HCT116 (cell line): ENCODE measurements at regions not wholly inside any gene's neighbourhood (a gene's known extent, or its start where the extent isn't known, plus 50 kb on each side); places are given as distances from the start of the nearest gene placed in this dataset.

Experiments
- ATAC-seq: fragments of 200-7000 bp; cut with Tn5 transposase; 2 replicates; pipeline ENCODE4 v1.9.1; 2020; ENCODE audit warnings: mild to moderate bottlenecking, moderate library complexity
- BruUV-seq: library from RNA; stranded (reverse); fragments of 400-500 nt; replicated peaks from 2 replicates; lab custom pipeline; 2021; lab: Mats Ljungman, UMichigan
- CTCF ChIA-PET: fragments of 300-600 bp; sonication (Branson Sonifier 250); formaldehyde crosslinking; loops from one replicate; lab custom pipeline; 2021; ENCODE audit warnings: antibody characterized with exemption; lab: Charles Lee
- POLR2A ChIA-PET: fragments of 300-600, 350-600 bp; sonication (Branson Sonifier 250); formaldehyde crosslinking; loops from one replicate; lab custom pipeline; 2021; ENCODE audit warnings: antibody characterized with exemption; lab: Charles Lee
- RAD21 ChIA-PET, 2 experiments: fragments of 300-600 bp; sonication (Branson Sonifier 250); formaldehyde crosslinking; loops; one replicate each; lab custom pipeline; 2023; ENCODE audit warnings: low total read pairs in 2 of 2; ENCODE audit not compliant: uncharacterized antibody in 2 of 2, unreplicated experiment in 2 of 2, low non-redundant PET in 1 of 2; lab: Charles Lee
- DNase-seq: peaks from one replicate; pipeline ENCODE4 v3.0.0-alpha.2; 2010; ENCODE audit warnings: low read depth, low spot score
- H2AFZ ChIP-seq: fragments of 200-600 bp; shearing (Covaris generic), sonication (generic); 2 replicates; pipeline ENCODE4 v1.6.1; 2017; ENCODE audit warnings: low read depth, mixed run types, mixed read lengths, antibody characterized with exemption, low read length; ENCODE audit not compliant: poor library complexity, severe bottlenecking
- H3K27ac ChIP-seq: 2 replicates; pipeline ENCODE4 v1.5.1; 2012; ENCODE audit warnings: low read depth, low read length
- H3K27me3 ChIP-seq: fragments of 200-600 bp; sonication (generic); 2 replicates; pipeline ENCODE4 v1.6.1; 2016; ENCODE audit warnings: mixed run types, low read length, mixed read lengths; ENCODE audit not compliant: insufficient read depth
- H3K36me3 ChIP-seq, 2 experiments: fragments of 200-500 bp in 1 of 2; fragments of 200-600 bp in 1 of 2; sonication (Bioruptor generic) in 1 of 2; sonication (generic) in 1 of 2; 2 replicates each; pipeline versions ENCODE4 v1.5.1 to v1.6.1; 2014 to 2016; ENCODE audit warnings: low read length in 2 of 2, inconsistent platforms in 1 of 2, mixed read lengths in 1 of 2, mixed run types in 1 of 2; ENCODE audit not compliant: insufficient read depth in 2 of 2, control insufficient read depth in 1 of 2
- H3K4me1 ChIP-seq, 2 experiments: fragments of 200-600 bp in 1 of 2; sonication (generic) in 1 of 2; 2 replicates each; pipeline versions ENCODE4 v1.5.1 to v1.6.1; 2012 to 2017; ENCODE audit warnings: low read length in 2 of 2, inconsistent platforms in 1 of 2, mild to moderate bottlenecking in 1 of 2, mixed read lengths in 1 of 2, mixed run types in 1 of 2, moderate library complexity in 1 of 2; ENCODE audit not compliant: insufficient read depth in 2 of 2, control insufficient read depth in 1 of 2
- H3K4me2 ChIP-seq: fragments of 200-600 bp; sonication (generic); 2 replicates; pipeline ENCODE4 v1.6.1; 2017; ENCODE audit warnings: mixed run types, low read length, mixed read lengths
- H3K4me3 ChIP-seq, 2 experiments: fragments of 200-600 bp in 1 of 2; sonication (generic) in 1 of 2; replicated peaks in 1 of 2; 2 replicates each; pipeline ENCODE4 v1.5.1; 2011 to 2016; ENCODE audit warnings: low read length in 2 of 2, control low read depth in 1 of 2, low read depth in 1 of 2, mild to moderate bottlenecking in 1 of 2, mixed read lengths in 1 of 2, mixed run types in 1 of 2
- H3K79me2 ChIP-seq: fragments of 200-600 bp; sonication (generic); 2 replicates; pipeline ENCODE4 v1.6.1; 2017; ENCODE audit warnings: mild to moderate bottlenecking, mixed run types, low read length, moderate library complexity, mixed read lengths; ENCODE audit not compliant: insufficient read depth
- H3K9ac ChIP-seq: fragments of 200-600 bp; sonication (generic); 2 replicates; pipeline ENCODE4 v1.6.1; 2016; ENCODE audit warnings: low read length, mixed read lengths
- H3K9me2 ChIP-seq: fragments of 200-600 bp; sonication (generic), shearing (Covaris generic); 2 replicates; pipeline ENCODE4 v1.6.1; 2017; ENCODE audit warnings: mixed run types, mild to moderate bottlenecking, moderate library complexity; ENCODE audit not compliant: insufficient read depth
- H3K9me3 ChIP-seq, 2 experiments: fragments of 200-500 bp in 1 of 2; fragments of 200-600 bp in 1 of 2; sonication (Bioruptor generic) in 1 of 2; sonication (generic) in 1 of 2; 2 replicates each; pipeline ENCODE4 v1.6.1; 2014 to 2017; ENCODE audit warnings: low read length in 2 of 2, mixed read lengths in 2 of 2, inconsistent platforms in 1 of 2, low read depth in 1 of 2, mild to moderate bottlenecking in 1 of 2, mixed run types in 1 of 2, moderate library complexity in 1 of 2; ENCODE audit not compliant: control insufficient read depth in 1 of 2, insufficient read depth in 1 of 2
- H4K20me1 ChIP-seq: fragments of 200-600 bp; sonication (generic), shearing (Covaris generic); 2 replicates; pipeline ENCODE4 v1.6.1; 2017; ENCODE audit warnings: mixed run types, mild to moderate bottlenecking, moderate library complexity; ENCODE audit not compliant: insufficient read depth
- CBX3 ChIP-seq: IDR thresholded peaks from 2 replicates; pipeline ENCODE4 v1.6.1; 2012; ENCODE audit warnings: low read depth
- EGR1 ChIP-seq: IDR thresholded peaks from 2 replicates; pipeline ENCODE4 v1.6.1; 2012; ENCODE audit warnings: low read depth
- ELF1 ChIP-seq: IDR thresholded peaks from 2 replicates; pipeline ENCODE4 v1.6.1; 2012; ENCODE audit warnings: low read depth, borderline replicate concordance
- EZH2 ChIP-seq: fragments of 200-600 bp; sonication (generic); IDR thresholded peaks from 2 replicates; pipeline ENCODE4 v1.6.1; 2017; ENCODE audit warnings: antibody characterized with exemption, mixed run types
- POLR2AphosphoS5 ChIP-seq: IDR thresholded peaks from 2 replicates; pipeline ENCODE4 v1.6.1; 2011; ENCODE audit warnings: mild to moderate bottlenecking, low read depth, low read length, moderate library complexity
- RAD21 ChIP-seq: IDR thresholded peaks from 2 replicates; pipeline ENCODE4 v1.6.1; 2012; ENCODE audit warnings: low read depth, mild to moderate bottlenecking
- SRF ChIP-seq: IDR thresholded peaks from 2 replicates; pipeline ENCODE4 v1.6.1; 2012; ENCODE audit warnings: low read depth
- TCF7L2 ChIP-seq: IDR thresholded peaks from 2 replicates; pipeline ENCODE4 v1.7.0; 2011; ENCODE audit warnings: borderline replicate concordance, inconsistent platforms; ENCODE audit not compliant: insufficient read depth, insufficient read length; ENCODE audit errors: extremely low read depth
- YY1 ChIP-seq: IDR thresholded peaks from 2 replicates; pipeline ENCODE4 v1.6.1; 2011; ENCODE audit warnings: low read length, low read depth, moderate library complexity, mild to moderate bottlenecking; ENCODE audit not compliant: insufficient replicate concordance; ENCODE audit errors: extremely low read depth
- intact Hi-C: fragments of 100-400 bp; cut with micrococcal nuclease; formaldehyde crosslinking; loops from 2 replicates; pipeline ENCODE4 v1.10.0; 2022
- TF ChIP-seq, protein P1 (sequence below): IDR thresholded peaks from 2 replicates; pipeline ENCODE4 v1.6.1; 2011; ENCODE audit warnings: mild to moderate bottlenecking, low read length, moderate library complexity; ENCODE audit not compliant: insufficient replicate concordance; ENCODE audit errors: extremely low read depth
- TF ChIP-seq, protein P2 (sequence below): IDR thresholded peaks from 2 replicates; pipeline ENCODE4 v1.6.1; 2012; ENCODE audit warnings: low read depth
- TF ChIP-seq, protein P3 (sequence below): IDR thresholded peaks from 2 replicates; pipeline ENCODE4 v1.6.1; 2012
- TF ChIP-seq, protein P4 (sequence below): IDR thresholded peaks from 2 replicates; pipeline ENCODE4 v1.6.1; 2012

DNA sequence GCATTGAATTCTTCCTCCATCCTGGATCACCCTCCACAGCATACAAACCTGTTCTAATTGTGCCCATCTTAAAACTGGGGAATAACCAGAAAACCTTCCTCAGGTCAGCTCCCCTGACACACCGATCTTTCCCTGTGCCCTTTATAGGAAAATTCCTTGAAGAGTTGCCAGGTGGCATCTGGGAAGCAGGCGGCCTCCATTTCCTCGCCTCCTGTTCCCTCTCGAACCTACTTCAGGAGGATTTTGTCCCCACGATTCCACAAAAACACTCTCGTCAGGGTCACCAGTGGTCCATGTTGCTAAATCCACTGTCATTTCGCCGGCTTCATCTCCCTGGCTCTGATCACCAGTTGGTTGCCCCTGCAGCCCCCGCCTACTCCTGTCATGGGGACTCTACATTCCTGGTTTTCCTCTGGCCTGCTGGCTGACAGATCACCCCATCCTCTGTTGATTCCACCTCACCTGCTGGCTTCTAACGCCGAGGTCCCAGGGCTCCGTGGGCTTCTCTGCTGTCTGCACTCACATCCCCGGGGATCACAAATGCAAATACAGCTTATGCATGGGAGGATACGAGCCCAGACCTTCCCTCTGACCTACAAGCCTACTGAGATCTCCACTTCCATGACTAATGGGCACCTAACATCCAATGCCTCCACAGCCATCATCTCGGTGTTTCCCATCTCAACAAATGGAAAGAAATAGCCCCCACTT lies 92.5 kb upstream of the PRDM11 start:
- no peaks in the 10 kb centered on the region for H3K9me2 ChIP-seq
- TF ChIP-seq CBX3 (no peak), SRF (no peak), TCF7L2 (no peak)

DNA sequence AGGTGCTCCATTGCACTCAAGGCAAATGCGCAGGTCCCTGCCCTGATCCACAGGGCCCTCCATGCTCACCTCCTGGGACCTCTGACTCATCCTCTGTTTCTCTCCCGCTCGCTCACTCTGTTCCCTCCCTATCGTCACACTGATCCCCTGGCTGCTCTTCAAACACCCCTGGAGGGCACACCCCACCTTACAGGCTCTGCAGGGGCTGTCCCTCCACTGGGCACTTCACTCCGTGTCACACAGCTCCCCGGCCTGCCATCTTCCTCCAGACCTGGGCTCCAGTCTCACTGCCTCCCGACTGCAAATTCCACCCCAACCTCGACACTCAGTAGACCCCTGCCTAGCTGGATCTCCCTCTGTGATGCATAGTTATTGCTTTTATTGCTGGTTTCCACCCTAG lies 91.5 kb upstream of the PRDM11 start:
- Histone ChIP-seq H3K4me1 (no peaks in the 10 kb centered on the region), H3K36me3 (no peaks in the 10 kb centered on the region), H3K9me3 (no peaks in the 10 kb centered on the region), H2AFZ (no peak overlapping the region), H3K79me2 (no peaks in the 10 kb centered on the region), H3K9ac (no peak overlapping the region), H3K9me2 (no peaks in the 10 kb centered on the region), H4K20me1 (no peaks in the 10 kb centered on the region), H3K27ac (no peak overlapping the region), H3K27me3 (no peaks in the 10 kb centered on the region), H3K4me2 (no peak overlapping the region), H3K4me3 (no peak overlapping the region)
- ChIA-PET RAD21 (no interaction called here), POLR2A (no interaction called here), CTCF (no interaction called here)
- TF ChIP-seq YY1 (no peak), EZH2 (no peak), ELF1 (no peak), EGR1 (no peak), CBX3 (no peak), RAD21 (no peak), POLR2AphosphoS5 (no peak), TCF7L2 (no peak), SRF (no peak)
- TF ChIP-seq, protein P1, sequence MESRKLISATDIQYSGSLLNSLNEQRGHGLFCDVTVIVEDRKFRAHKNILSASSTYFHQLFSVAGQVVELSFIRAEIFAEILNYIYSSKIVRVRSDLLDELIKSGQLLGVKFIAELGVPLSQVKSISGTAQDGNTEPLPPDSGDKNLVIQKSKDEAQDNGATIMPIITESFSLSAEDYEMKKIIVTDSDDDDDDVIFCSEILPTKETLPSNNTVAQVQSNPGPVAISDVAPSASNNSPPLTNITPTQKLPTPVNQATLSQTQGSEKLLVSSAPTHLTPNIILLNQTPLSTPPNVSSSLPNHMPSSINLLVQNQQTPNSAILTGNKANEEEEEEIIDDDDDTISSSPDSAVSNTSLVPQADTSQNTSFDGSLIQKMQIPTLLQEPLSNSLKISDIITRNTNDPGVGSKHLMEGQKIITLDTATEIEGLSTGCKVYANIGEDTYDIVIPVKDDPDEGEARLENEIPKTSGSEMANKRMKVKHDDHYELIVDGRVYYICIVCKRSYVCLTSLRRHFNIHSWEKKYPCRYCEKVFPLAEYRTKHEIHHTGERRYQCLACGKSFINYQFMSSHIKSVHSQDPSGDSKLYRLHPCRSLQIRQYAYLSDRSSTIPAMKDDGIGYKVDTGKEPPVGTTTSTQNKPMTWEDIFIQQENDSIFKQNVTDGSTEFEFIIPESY = no peak
- TF ChIP-seq, protein P2, sequence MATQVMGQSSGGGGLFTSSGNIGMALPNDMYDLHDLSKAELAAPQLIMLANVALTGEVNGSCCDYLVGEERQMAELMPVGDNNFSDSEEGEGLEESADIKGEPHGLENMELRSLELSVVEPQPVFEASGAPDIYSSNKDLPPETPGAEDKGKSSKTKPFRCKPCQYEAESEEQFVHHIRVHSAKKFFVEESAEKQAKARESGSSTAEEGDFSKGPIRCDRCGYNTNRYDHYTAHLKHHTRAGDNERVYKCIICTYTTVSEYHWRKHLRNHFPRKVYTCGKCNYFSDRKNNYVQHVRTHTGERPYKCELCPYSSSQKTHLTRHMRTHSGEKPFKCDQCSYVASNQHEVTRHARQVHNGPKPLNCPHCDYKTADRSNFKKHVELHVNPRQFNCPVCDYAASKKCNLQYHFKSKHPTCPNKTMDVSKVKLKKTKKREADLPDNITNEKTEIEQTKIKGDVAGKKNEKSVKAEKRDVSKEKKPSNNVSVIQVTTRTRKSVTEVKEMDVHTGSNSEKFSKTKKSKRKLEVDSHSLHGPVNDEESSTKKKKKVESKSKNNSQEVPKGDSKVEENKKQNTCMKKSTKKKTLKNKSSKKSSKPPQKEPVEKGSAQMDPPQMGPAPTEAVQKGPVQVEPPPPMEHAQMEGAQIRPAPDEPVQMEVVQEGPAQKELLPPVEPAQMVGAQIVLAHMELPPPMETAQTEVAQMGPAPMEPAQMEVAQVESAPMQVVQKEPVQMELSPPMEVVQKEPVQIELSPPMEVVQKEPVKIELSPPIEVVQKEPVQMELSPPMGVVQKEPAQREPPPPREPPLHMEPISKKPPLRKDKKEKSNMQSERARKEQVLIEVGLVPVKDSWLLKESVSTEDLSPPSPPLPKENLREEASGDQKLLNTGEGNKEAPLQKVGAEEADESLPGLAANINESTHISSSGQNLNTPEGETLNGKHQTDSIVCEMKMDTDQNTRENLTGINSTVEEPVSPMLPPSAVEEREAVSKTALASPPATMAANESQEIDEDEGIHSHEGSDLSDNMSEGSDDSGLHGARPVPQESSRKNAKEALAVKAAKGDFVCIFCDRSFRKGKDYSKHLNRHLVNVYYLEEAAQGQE = no peak
- TF ChIP-seq, protein P3, sequence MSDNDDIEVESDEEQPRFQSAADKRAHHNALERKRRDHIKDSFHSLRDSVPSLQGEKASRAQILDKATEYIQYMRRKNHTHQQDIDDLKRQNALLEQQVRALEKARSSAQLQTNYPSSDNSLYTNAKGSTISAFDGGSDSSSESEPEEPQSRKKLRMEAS = no peak
- TF ChIP-seq, protein P4, sequence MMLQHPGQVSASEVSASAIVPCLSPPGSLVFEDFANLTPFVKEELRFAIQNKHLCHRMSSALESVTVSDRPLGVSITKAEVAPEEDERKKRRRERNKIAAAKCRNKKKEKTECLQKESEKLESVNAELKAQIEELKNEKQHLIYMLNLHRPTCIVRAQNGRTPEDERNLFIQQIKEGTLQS = no peak
- intact Hi-C loops = no loop called here
- BruUV-seq = no TSS peak
- DNase-seq = no peak
- ATAC-seq = no peak

More for the DNA sequence above, 92.5 kb upstream of the PRDM11 start:
- DNase-seq = no peak
- no peaks in the 10 kb centered on the region for H3K27me3 ChIP-seq
- H3K4me2 ChIP-seq = no peak overlapping the region
- H3K36me3 ChIP-seq = no peaks in the 10 kb centered on the region
- intact Hi-C loops = no loop called here
- ChIA-PET CTCF (no interaction called here), POLR2A (no interaction called here), RAD21 (no interaction called here)
- no peaks in the 10 kb centered on the region for H3K79me2 ChIP-seq
- no peak overlapping the region for H2AFZ ChIP-seq
- no peaks in the 10 kb centered on the region for H3K4me1 ChIP-seq
- H4K20me1 ChIP-seq = no peaks in the 10 kb centered on the region
- H3K9me3 ChIP-seq = no peaks in the 10 kb centered on the region
- ATAC-seq = no peak
- H3K9ac ChIP-seq = no peak overlapping the region
- no peak overlapping the region for H3K4me3 ChIP-seq
- no TSS peak for BruUV-seq
- H3K27ac ChIP-seq = no peak overlapping the region
